Spleen (tissue), 7 donors: ENCODE measurements at regions not wholly inside any gene's neighbourhood (a gene's known extent, or its start where the extent isn't known, plus 50 kb on each side); places are given as distances from the start of the nearest gene placed in this dataset.

ENCODE experiments used
- POLR2A ChIP-seq, 3 donors: fragments of 450-650 bp; IDR thresholded peaks; one replicate each; pipeline ENCODE4 v1.5.1; 2017; ENCODE audit warnings: antibody characterized with exemption in 3 of 3, mild to moderate bottlenecking in 1 of 3
- TF ChIP-seq, protein P1 (sequence below), 11 experiments: fragments of 200-600 bp in 7 of 11; fragments of 450-650 bp in 4 of 11; sonication (generic) in 4 of 11; IDR thresholded peaks in 8 of 11; conservative IDR thresholded peaks in 3 of 11; 1 replicate in 7 of 11; 2 replicates in 4 of 11; pipeline versions ENCODE4 v1.4.0 to v1.8.0; 2016 to 2021; ENCODE audit warnings: antibody characterized with exemption in 11 of 11, inconsistent platforms in 4 of 11, mild to moderate bottlenecking in 1 of 11
- donor health status: DM: no; HTN: no; CAD: no; lungs with moderate emphysema.
- donor health status: DM: no; HTN: no; CAD: no.
- donor health status: DM: no; HTN: no; CAD: no.

DNA sequence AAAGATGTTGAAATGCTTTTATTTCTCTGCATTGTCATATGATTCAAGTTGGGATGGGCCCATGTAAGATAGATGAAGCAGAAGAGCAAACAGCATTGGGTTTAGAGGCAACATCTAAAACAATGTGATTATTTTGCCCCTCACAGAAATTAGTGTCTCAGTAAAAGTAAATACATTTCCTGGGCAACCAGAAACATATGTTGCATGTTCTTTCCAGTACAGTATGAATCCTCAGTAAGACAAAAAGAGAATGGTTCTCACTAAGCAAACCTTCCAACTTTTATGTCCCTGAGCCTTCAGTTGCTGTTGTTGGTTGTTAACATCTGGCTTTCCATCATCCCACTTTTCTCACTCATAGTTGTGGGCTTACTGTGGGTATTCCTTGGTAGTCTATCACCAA, 222.5 kb upstream of the PRPS1L1 start:
- TF ChIP-seq POLR2A (IDR thresholded peaks at IDR 0.05): no peak
- TF ChIP-seq, protein P1, sequence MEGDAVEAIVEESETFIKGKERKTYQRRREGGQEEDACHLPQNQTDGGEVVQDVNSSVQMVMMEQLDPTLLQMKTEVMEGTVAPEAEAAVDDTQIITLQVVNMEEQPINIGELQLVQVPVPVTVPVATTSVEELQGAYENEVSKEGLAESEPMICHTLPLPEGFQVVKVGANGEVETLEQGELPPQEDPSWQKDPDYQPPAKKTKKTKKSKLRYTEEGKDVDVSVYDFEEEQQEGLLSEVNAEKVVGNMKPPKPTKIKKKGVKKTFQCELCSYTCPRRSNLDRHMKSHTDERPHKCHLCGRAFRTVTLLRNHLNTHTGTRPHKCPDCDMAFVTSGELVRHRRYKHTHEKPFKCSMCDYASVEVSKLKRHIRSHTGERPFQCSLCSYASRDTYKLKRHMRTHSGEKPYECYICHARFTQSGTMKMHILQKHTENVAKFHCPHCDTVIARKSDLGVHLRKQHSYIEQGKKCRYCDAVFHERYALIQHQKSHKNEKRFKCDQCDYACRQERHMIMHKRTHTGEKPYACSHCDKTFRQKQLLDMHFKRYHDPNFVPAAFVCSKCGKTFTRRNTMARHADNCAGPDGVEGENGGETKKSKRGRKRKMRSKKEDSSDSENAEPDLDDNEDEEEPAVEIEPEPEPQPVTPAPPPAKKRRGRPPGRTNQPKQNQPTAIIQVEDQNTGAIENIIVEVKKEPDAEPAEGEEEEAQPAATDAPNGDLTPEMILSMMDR (IDR thresholded peaks at IDR 0.05 in 8 of 11, conservative IDR thresholded peaks at IDR 0.05 in 3 of 11): no peak
